Neural progenitor cell (in vitro differentiated cells): ENCODE measurements at regions not wholly inside any gene's neighbourhood (a gene's known extent, or its start where the extent isn't known, plus 50 kb on each side); places are given as distances from the start of the nearest gene placed in this dataset.

Experiments
- DNase-seq: peaks from one replicate; pipeline ENCODE4 v3.0.0-alpha.2; 2016; ENCODE audit warnings: low spot score
- H2AFZ ChIP-seq: fragments of 200-600 bp; sonication (generic); replicated peaks from 2 replicates; pipeline ENCODE4 v1.6.1; 2016; ENCODE audit warnings: antibody characterized with exemption
- H3F3A ChIP-seq: fragments of 200-600 bp; sonication (generic); 2 replicates; pipeline ENCODE4 v1.6.1; 2016; ENCODE audit warnings: antibody characterized with exemption, low read depth
- H3K27ac ChIP-seq: fragments of 200-600 bp; sonication (generic); 2 replicates; pipeline ENCODE4 v1.5.1; 2016; ENCODE audit warnings: mild to moderate bottlenecking
- H3K27me3 ChIP-seq: fragments of 200-600 bp; sonication (generic); 2 replicates; pipeline ENCODE4 v1.6.1; 2016; ENCODE audit warnings: mild to moderate bottlenecking, moderate library complexity
- H3K36me3 ChIP-seq: fragments of 200-600 bp; sonication (generic); 2 replicates; pipeline ENCODE4 v1.5.1; 2016
- H3K4me1 ChIP-seq: fragments of 200-600 bp; sonication (generic); 2 replicates; pipeline ENCODE4 v1.6.1; 2016; ENCODE audit warnings: mixed run types
- H3K4me2 ChIP-seq: fragments of 200-600 bp; sonication (generic); 2 replicates; pipeline ENCODE4 v1.6.1; 2016
- H3K4me3 ChIP-seq: fragments of 200-600 bp; sonication (generic); 2 replicates; pipeline ENCODE4 v1.5.1; 2016
- H3K79me2 ChIP-seq: fragments of 200-600 bp; sonication (generic); 2 replicates; pipeline ENCODE4 v1.6.1; 2016; ENCODE audit warnings: low read depth
- H3K9ac ChIP-seq: fragments of 200-600 bp; sonication (generic); 2 replicates; pipeline ENCODE4 v1.6.1; 2016
- H3K9me3 ChIP-seq: fragments of 200-600 bp; sonication (generic); 2 replicates; pipeline ENCODE4 v1.5.1; 2016; ENCODE audit warnings: low read depth
- H4K20me1 ChIP-seq: fragments of 200-600 bp; sonication (generic); 2 replicates; pipeline ENCODE4 v1.6.1; 2016; ENCODE audit warnings: low read depth
- H3K27ac Mint-ChIP-seq: 3 replicates; pipeline ENCODE4 v1.8.0; 2021; ENCODE audit warnings: mixed read lengths
- H3K27me3 Mint-ChIP-seq: 2 replicates; pipeline ENCODE4 v1.8.0; 2022; ENCODE audit warnings: low read depth, mild to moderate bottlenecking, inconsistent platforms, moderate library complexity, mixed read lengths; ENCODE audit not compliant: insufficient read depth
- H3K36me3 Mint-ChIP-seq: 3 replicates; pipeline ENCODE4 v1.8.0; 2021; ENCODE audit warnings: mixed read lengths
- H3K4me1 Mint-ChIP-seq: 3 replicates; pipeline ENCODE4 v1.8.0; 2021; ENCODE audit warnings: mixed read lengths
- H3K4me3 Mint-ChIP-seq: 3 replicates; pipeline ENCODE4 v1.8.0; 2021; ENCODE audit warnings: mild to moderate bottlenecking, moderate library complexity, mixed read lengths
- H3K9me3 Mint-ChIP-seq: 3 replicates; pipeline ENCODE4 v1.8.0; 2020; ENCODE audit warnings: mixed read lengths
- CTCF ChIP-seq: fragments of 200-600 bp; sonication (generic); IDR thresholded peaks from 2 replicates; pipeline ENCODE4 v1.5.1; 2017; ENCODE audit warnings: antibody characterized with exemption, mild to moderate bottlenecking
- EZH2 ChIP-seq: fragments of 200-600 bp; sonication (generic); IDR thresholded peaks from 2 replicates; pipeline ENCODE4 v1.6.1; 2017; ENCODE audit warnings: antibody characterized with exemption, mild to moderate bottlenecking, moderate library complexity
- EZH2phosphoT487 ChIP-seq: fragments of 200-600 bp; sonication (generic); IDR thresholded peaks from 2 replicates; pipeline ENCODE4 v1.6.1; 2017; ENCODE audit warnings: antibody characterized with exemption

GRCh38 chr3:70816346-70816745 lies 503.9 kb upstream of the MDFIC2 start:
- H3K27me3 Mint-ChIP-seq, result no peaks in the 10 kb centered on the region
- no peak overlapping the region for H3K27ac Mint-ChIP-seq
- H3K4me1 Mint-ChIP-seq, result peaks cover 9% of the 10 kb centered on the region
- Histone ChIP-seq H3K4me1 (no peaks in the 10 kb centered on the region), H3K27me3 (no peaks in the 10 kb centered on the region), H4K20me1 (no peaks in the 10 kb centered on the region), H3K9ac (no peak overlapping the region), H3K36me3 (no peaks in the 10 kb centered on the region), H2AFZ (no peak overlapping the region), H3F3A (no peaks in the 10 kb centered on the region), H3K4me2 (no peak overlapping the region), H3K27ac (no peak overlapping the region), H3K9me3 (no peaks in the 10 kb centered on the region), H3K4me3 (no peak overlapping the region), H3K79me2 (no peaks in the 10 kb centered on the region)
- TF ChIP-seq EZH2 (no peak), CTCF (no peak), EZH2phosphoT487 (no peak)
- H3K9me3 Mint-ChIP-seq, result peaks cover 5% of the 10 kb centered on the region
- no peak overlapping the region for H3K4me3 Mint-ChIP-seq
- DNase-seq, result no peak
- no peaks in the 10 kb centered on the region for H3K36me3 Mint-ChIP-seq

GRCh38 chr3:70815817-70816216 lies 503.4 kb upstream of the MDFIC2 start:
- no peaks in the 10 kb centered on the region for H3K27me3 Mint-ChIP-seq
- no peaks in the 10 kb centered on the region for H3K36me3 Mint-ChIP-seq
- no peaks in the 10 kb centered on the region for H3K36me3 ChIP-seq
- H3K4me3 Mint-ChIP-seq, result no peak overlapping the region
- no peaks in the 10 kb centered on the region for H3K79me2 ChIP-seq
- no peaks in the 10 kb centered on the region for H3K4me1 ChIP-seq
- peaks cover 10% of the 10 kb centered on the region for H3K4me1 Mint-ChIP-seq
- no peak overlapping the region for H3K4me2 ChIP-seq
- TF ChIP-seq EZH2, result no peak
- TF ChIP-seq CTCF, result no peak
- no peak for TF ChIP-seq EZH2phosphoT487
- no peak overlapping the region for H3K27ac ChIP-seq
- no peak for DNase-seq
- H3F3A ChIP-seq, result no peaks in the 10 kb centered on the region
- no peaks in the 10 kb centered on the region for H3K27me3 ChIP-seq
- H3K9me3 ChIP-seq, result no peaks in the 10 kb centered on the region
- no peak overlapping the region for H3K9ac ChIP-seq
- H4K20me1 ChIP-seq, result no peaks in the 10 kb centered on the region
- H3K4me3 ChIP-seq, result no peak overlapping the region
- peaks cover 5% of the 10 kb centered on the region for H3K9me3 Mint-ChIP-seq
- no peak overlapping the region for H2AFZ ChIP-seq
- H3K27ac Mint-ChIP-seq, result no peak overlapping the region

DNA sequence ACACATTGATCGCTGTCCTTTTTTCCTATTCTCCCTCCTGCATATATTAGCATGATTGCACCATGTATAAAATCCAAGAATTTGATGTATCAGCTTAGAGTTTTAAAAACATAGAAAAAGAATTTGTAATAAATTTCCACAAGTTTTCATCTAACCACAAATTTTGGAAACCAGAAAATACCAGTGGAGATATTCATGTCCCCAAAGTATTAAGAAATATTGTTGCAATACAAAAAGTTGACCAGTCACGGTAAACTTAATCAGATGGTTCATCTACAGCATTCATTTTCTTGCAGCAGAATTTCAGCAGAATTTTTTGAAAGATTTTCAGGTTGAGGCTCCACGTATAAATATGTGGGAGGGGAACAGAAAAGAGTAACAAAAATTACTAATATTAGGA lies 500.9 kb upstream of the MDFIC2 start:
- Histone ChIP-seq H3K9me3 (no peaks in the 10 kb centered on the region), H3K27ac (no peak overlapping the region), H3F3A (no peaks in the 10 kb centered on the region), H3K4me2 (no peak overlapping the region), H3K79me2 (no peaks in the 10 kb centered on the region), H3K4me3 (no peak overlapping the region), H3K4me1 (no peaks in the 10 kb centered on the region), H3K27me3 (no peaks in the 10 kb centered on the region), H2AFZ (no peak overlapping the region), H3K9ac (no peak overlapping the region), H4K20me1 (no peaks in the 10 kb centered on the region), H3K36me3 (no peaks in the 10 kb centered on the region)
- no peak overlapping the region for H3K4me3 Mint-ChIP-seq
- no peak overlapping the region for H3K27ac Mint-ChIP-seq
- no peaks in the 10 kb centered on the region for H3K36me3 Mint-ChIP-seq
- peaks cover 10% of the 10 kb centered on the region for H3K4me1 Mint-ChIP-seq
- no peaks in the 10 kb centered on the region for H3K27me3 Mint-ChIP-seq
- peaks cover 5% of the 10 kb centered on the region for H3K9me3 Mint-ChIP-seq
- TF ChIP-seq CTCF (no peak), EZH2 (no peak), EZH2phosphoT487 (no peak)
- DNase-seq, result no peak

GRCh38 chr3:70811880-70812279 lies 499.4 kb upstream of the MDFIC2 start:
- no peaks in the 10 kb centered on the region for H3K9me3 ChIP-seq
- no peaks in the 10 kb centered on the region for H3K36me3 Mint-ChIP-seq
- no peak overlapping the region for H3K4me3 ChIP-seq
- no peaks in the 10 kb centered on the region for H3F3A ChIP-seq
- H3K36me3 ChIP-seq, result no peaks in the 10 kb centered on the region
- peak overlapping the region; percentile 76 for H3K27ac Mint-ChIP-seq
- DNase-seq, result no peak
- H3K27me3 ChIP-seq, result no peaks in the 10 kb centered on the region
- H3K4me1 ChIP-seq, result no peaks in the 10 kb centered on the region
- H3K27ac ChIP-seq, result no peak overlapping the region
- H3K9ac ChIP-seq, result no peak overlapping the region
- no peaks in the 10 kb centered on the region for H3K79me2 ChIP-seq
- H4K20me1 ChIP-seq, result no peaks in the 10 kb centered on the region
- no peak for TF ChIP-seq EZH2
- no peak for TF ChIP-seq CTCF
- H3K9me3 Mint-ChIP-seq, result peaks cover 5% of the 10 kb centered on the region
- no peak overlapping the region for H3K4me3 Mint-ChIP-seq
- H3K27me3 Mint-ChIP-seq, result no peaks in the 10 kb centered on the region
- no peak overlapping the region for H2AFZ ChIP-seq
- peaks cover 10% of the 10 kb centered on the region for H3K4me1 Mint-ChIP-seq
- no peak overlapping the region for H3K4me2 ChIP-seq
